ENCODE measurements at regions not wholly inside any gene's neighbourhood (a gene's known extent, or its start where the extent isn't known, plus 50 kb on each side); places are given as distances from the start of the nearest gene placed in this dataset.
A peak's percentile ranks its signal among the peaks of the same experiment; 100 is the strongest.
"Not testable (repeated sequence)": the region's sequence is repeated elsewhere in the genome, so short reads cannot be mapped to it uniquely, and the experiment has no call there.

DNA sequence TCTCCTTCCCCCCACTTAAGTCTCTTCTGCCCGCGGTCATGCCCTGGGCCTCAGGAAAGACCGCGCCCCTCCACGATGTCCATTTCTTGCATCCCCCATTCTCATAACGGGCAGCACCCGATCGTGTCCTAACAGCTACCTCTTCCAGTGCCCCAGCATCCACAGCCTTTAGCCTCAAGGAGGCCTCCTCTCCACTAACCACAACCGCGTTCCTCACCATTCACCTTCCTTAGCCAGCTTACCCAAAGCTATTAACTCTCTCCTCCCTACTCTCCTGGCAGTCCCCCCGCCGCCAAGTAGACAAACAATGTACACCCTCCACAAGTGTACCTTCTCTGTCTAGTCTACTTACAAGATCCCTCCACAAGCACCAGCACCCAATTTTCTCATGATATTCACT lies 58.6 kb upstream of the PAGE5 start:
- H3K4me1 ChIP-seq (ENCODE audit: low read length) = peaks cover 16% of the 10 kb centered on the region
- peak overlapping the region; percentile 72 for H3K4me3 ChIP-seq (ENCODE audit: low read length)
- no peak overlapping the region for H3K27ac ChIP-seq (ENCODE audit: low read length)
- H3K79me2 ChIP-seq (ENCODE audit: low read length) = no peaks in the 10 kb centered on the region
- H3K36me3 ChIP-seq (ENCODE audit: insufficient read depth, low read length) = no peaks in the 10 kb centered on the region
- H3K4me2 ChIP-seq (ENCODE audit: low read depth, low read length, poor library complexity, severe bottlenecking) = peak overlapping the region; percentile 88
- no peaks in the 10 kb centered on the region for H3K9me2 ChIP-seq (replicated peaks; ENCODE audit: insufficient read depth, low read length)
- no peaks in the 10 kb centered on the region for H3K27me3 ChIP-seq (ENCODE audit: low read length)
- no peaks in the 10 kb centered on the region for H4K20me1 ChIP-seq (ENCODE audit: insufficient read depth, low read depth, low read length)
- no peaks in the 10 kb centered on the region for H3K9me3 ChIP-seq (ENCODE audit: low read length)
- peak overlapping the region; percentile 81 for H3K9ac ChIP-seq (ENCODE audit: low read length)
- DNase-seq = no peak
- 0 out of 2 replicates have a peak overlapping the region, but pooled peaks have one; percentile 9 for H2AFZ ChIP-seq (ENCODE audit: low read length)

- Histone ChIP-seq H3K36me3 (ENCODE audit: insufficient read depth, low read length) (no peaks in the 10 kb centered on the region), H3K9me2 (replicated peaks; ENCODE audit: insufficient read depth, low read length) (no peaks in the 10 kb centered on the region), H3K4me2 (ENCODE audit: low read depth, low read length, poor library complexity, severe bottlenecking) (no peak overlapping the region), H3K79me2 (ENCODE audit: low read length) (no peaks in the 10 kb centered on the region), H3K27me3 (ENCODE audit: low read length) (no peaks in the 10 kb centered on the region), H3K4me3 (ENCODE audit: low read length) (no peak overlapping the region), H3K9me3 (ENCODE audit: low read length) (no peaks in the 10 kb centered on the region), H4K20me1 (ENCODE audit: insufficient read depth, low read depth, low read length) (no peaks in the 10 kb centered on the region), H3K27ac (ENCODE audit: low read length) (no peak overlapping the region), H3K4me1 (ENCODE audit: low read length) (peaks cover 16% of the 10 kb centered on the region), H2AFZ (ENCODE audit: low read length) (no peak overlapping the region), H3K9ac (ENCODE audit: low read length) (no peak overlapping the region)
- DNase-seq = no peak
Measured at GRCh38 chrX:55163171-55163570, 57.0 kb upstream of the PAGE5 start.

GRCh38 chrX:55165026-55165425 lies 55.1 kb upstream of the PAGE5 start:
- H2AFZ ChIP-seq (ENCODE audit: low read length); H3K27me3 ChIP-seq (ENCODE audit: low read length); DNase-seq; H3K36me3 ChIP-seq (ENCODE audit: insufficient read depth, low read length); H3K9ac ChIP-seq (ENCODE audit: low read length); H3K4me2 ChIP-seq (ENCODE audit: low read depth, low read length, poor library complexity, severe bottlenecking); H3K9me3 ChIP-seq (ENCODE audit: low read length); H3K4me3 ChIP-seq (ENCODE audit: low read length); H3K9me2 ChIP-seq (replicated peaks; ENCODE audit: insufficient read depth, low read length); H3K79me2 ChIP-seq (ENCODE audit: low read length); H4K20me1 ChIP-seq (ENCODE audit: insufficient read depth, low read depth, low read length); H3K27ac ChIP-seq (ENCODE audit: low read length): not testable (repeated sequence)
- peaks cover 15% of the 10 kb centered on the region for H3K4me1 ChIP-seq (ENCODE audit: low read length)

GRCh38 chrX:55167124-55167803 lies 52.9 kb upstream of the PAGE5 start:
- Histone ChIP-seq H3K4me1 (ENCODE audit: low read length) (peaks cover 10% of the 10 kb centered on the region), H3K79me2 (ENCODE audit: low read length) (no peaks in the 10 kb centered on the region), H3K9me2 (replicated peaks; ENCODE audit: insufficient read depth, low read length) (no peaks in the 10 kb centered on the region)

GRCh38 chrX:55167901-55168300 lies 52.2 kb upstream of the PAGE5 start:
- no peaks in the 10 kb centered on the region for H3K27me3 ChIP-seq (ENCODE audit: low read length)
- no peak overlapping the region for H3K27ac ChIP-seq (ENCODE audit: low read length)
- no peaks in the 10 kb centered on the region for H3K79me2 ChIP-seq (ENCODE audit: low read length)
- no peak for DNase-seq
- no peaks in the 10 kb centered on the region for H3K9me2 ChIP-seq (replicated peaks; ENCODE audit: insufficient read depth, low read length)
- peaks cover 10% of the 10 kb centered on the region for H3K4me1 ChIP-seq (ENCODE audit: low read length)
- H3K9me3 ChIP-seq (ENCODE audit: low read length) = no peaks in the 10 kb centered on the region
- no peak overlapping the region for H3K9ac ChIP-seq (ENCODE audit: low read length)
- H3K36me3 ChIP-seq (ENCODE audit: insufficient read depth, low read length) = no peaks in the 10 kb centered on the region
- H4K20me1 ChIP-seq (ENCODE audit: insufficient read depth, low read depth, low read length) = no peaks in the 10 kb centered on the region
- no peak overlapping the region for H3K4me2 ChIP-seq (ENCODE audit: low read depth, low read length, poor library complexity, severe bottlenecking)
- no peak overlapping the region for H3K4me3 ChIP-seq (ENCODE audit: low read length)
- H2AFZ ChIP-seq (ENCODE audit: low read length) = no peak overlapping the region

More at GRCh38 chrX:55167124-55167803, 52.9 kb upstream of the PAGE5 start:
- H3K4me2 ChIP-seq (ENCODE audit: low read depth, low read length, poor library complexity, severe bottlenecking) = no peak overlapping the region
- no peaks in the 10 kb centered on the region for H3K27me3 ChIP-seq (ENCODE audit: low read length)
- no peak overlapping the region for H3K9ac ChIP-seq (ENCODE audit: low read length)
- H3K4me3 ChIP-seq (ENCODE audit: low read length) = no peak overlapping the region
- no peaks in the 10 kb centered on the region for H4K20me1 ChIP-seq (ENCODE audit: insufficient read depth, low read depth, low read length)
- DNase-seq = no peak
- no peak overlapping the region for H3K27ac ChIP-seq (ENCODE audit: low read length)
- H2AFZ ChIP-seq (ENCODE audit: low read length) = no peak overlapping the region
- no peaks in the 10 kb centered on the region for H3K36me3 ChIP-seq (ENCODE audit: insufficient read depth, low read length)
- H3K9me3 ChIP-seq (ENCODE audit: low read length) = no peaks in the 10 kb centered on the region

- DNase-seq = no peak
- no peaks in the 10 kb centered on the region for H4K20me1 ChIP-seq (ENCODE audit: insufficient read depth, low read depth, low read length)
- no peak overlapping the region for H2AFZ ChIP-seq (ENCODE audit: low read length)
Measured at GRCh38 chrX:55169782-55170181, 50.4 kb upstream of the PAGE5 start.

More at GRCh38 chrX:55169782-55170181, 50.4 kb upstream of the PAGE5 start:
- H3K79me2 ChIP-seq (ENCODE audit: low read length) = no peaks in the 10 kb centered on the region
- no peak overlapping the region for H3K4me2 ChIP-seq (ENCODE audit: low read depth, low read length, poor library complexity, severe bottlenecking)
- H3K36me3 ChIP-seq (ENCODE audit: insufficient read depth, low read length) = no peaks in the 10 kb centered on the region
- no peaks in the 10 kb centered on the region for H3K27me3 ChIP-seq (ENCODE audit: low read length)
- H3K27ac ChIP-seq (ENCODE audit: low read length) = no peak overlapping the region
- no peaks in the 10 kb centered on the region for H3K9me2 ChIP-seq (replicated peaks; ENCODE audit: insufficient read depth, low read length)
- no peak overlapping the region for H3K9ac ChIP-seq (ENCODE audit: low read length)
- no peaks in the 10 kb centered on the region for H3K9me3 ChIP-seq (ENCODE audit: low read length)
- H3K4me1 ChIP-seq (ENCODE audit: low read length) = peaks cover 10% of the 10 kb centered on the region
- H3K4me3 ChIP-seq (ENCODE audit: low read length) = no peak overlapping the region

Measured in Karpas-422 (cell line).